Kidney (tissue), 13 donors: ENCODE measurements at regions not wholly inside any gene's neighbourhood (a gene's known extent, or its start where the extent isn't known, plus 50 kb on each side); places are given as distances from the start of the nearest gene placed in this dataset.

Experiments used
- DNase-seq, 5 donors: peaks; one replicate each; pipeline ENCODE4 v3.0.0-alpha.2; 2013 to 2020
- FAIRE-seq: peaks from 2 replicates; lab custom pipeline; 2012; peaks lifted over from hg19 to GRCh38; lab: Jason Lieb, UNC
- H3K27ac ChIP-seq, 2 donors: one replicate each; pipeline ENCODE4 v1.7.0; 2013; ENCODE audit warnings: low read depth in 2 of 2, low read length in 2 of 2, inconsistent platforms in 1 of 2
- H3K27me3 ChIP-seq: one replicate; pipeline ENCODE4 v1.7.1; 2013; ENCODE audit warnings: low read length, inconsistent platforms; ENCODE audit not compliant: control insufficient read depth, insufficient read depth
- H3K36me3 ChIP-seq, 3 donors: one replicate each; pipeline versions ENCODE4 v1.7.0 to v1.7.1; 2013; ENCODE audit warnings: low read length in 3 of 3, control low read depth in 1 of 3, inconsistent platforms in 1 of 3; ENCODE audit not compliant: insufficient read depth in 3 of 3, control insufficient read depth in 2 of 3
- H3K4me1 ChIP-seq, 3 donors: one replicate each; pipeline versions ENCODE4 v1.7.0 to v1.7.1; 2013; ENCODE audit warnings: low read length in 3 of 3, inconsistent platforms in 1 of 3, low read depth in 1 of 3; ENCODE audit not compliant: control insufficient read depth in 2 of 3, insufficient read depth in 2 of 3
- H3K4me3 ChIP-seq, 3 donors: one replicate each; pipeline versions ENCODE4 v1.7.0 to v1.8.1; 2013; ENCODE audit warnings: low read length in 3 of 3, control low read depth in 1 of 3, inconsistent platforms in 1 of 3
- H3K9ac ChIP-seq, 3 donors: one replicate each; pipeline versions ENCODE4 v1.7.0 to v1.7.1; 2013; ENCODE audit warnings: low read length in 3 of 3, control low read depth in 1 of 3, inconsistent platforms in 1 of 3
- H3K9me3 ChIP-seq, 3 donors: one replicate each; pipeline versions ENCODE4 v1.7.0 to v1.7.1; 2013; ENCODE audit warnings: low read length in 3 of 3, control low read depth in 1 of 3, inconsistent platforms in 1 of 3; ENCODE audit not compliant: control insufficient read depth in 2 of 3, insufficient read depth in 1 of 3
- CTCF ChIP-seq: IDR thresholded peaks from 3 replicates; pipeline ENCODE4 v1.5.1; 2012; ENCODE audit warnings: mild to moderate bottlenecking, moderate library complexity, borderline replicate concordance; ENCODE audit not compliant: insufficient read depth; ENCODE audit errors: extremely low read depth
- intact Hi-C: fragments of 100-400 bp; cut with DNase I; formaldehyde crosslinking; loops from one replicate; pipeline ENCODE4 v1.11.1; 2022
- donor health status: control.
- donor health status: control.
- donor health status: control.
- donor health status: control.
- donor health status: control.
- donor health status: DM: yes; HTN: yes; CAD: no.
- donor health status: Normal renal cell carcinoma (clear cell type).

GRCh38 chr20:4457566-4458543 is 208.8 kb upstream of the ADRA1D start:
- peak in 1 of 5 donors; percentile 73 for DNase-seq
- H3K9me3 ChIP-seq: no peaks in the 10 kb centered on the region

GRCh38 chr20:4455996-4456395 is 206.9 kb upstream of the ADRA1D start:
- H3K27me3 ChIP-seq: no peaks in the 10 kb centered on the region
- TF ChIP-seq CTCF: no peak
- DNase-seq (no peak), FAIRE-seq (no peak)
- intact Hi-C loops: no loop called here
- no peaks in the 10 kb centered on the region for H3K36me3 ChIP-seq
- no peaks in the 10 kb centered on the region for H3K9me3 ChIP-seq
- no peak overlapping the region for H3K4me3 ChIP-seq
- H3K9ac ChIP-seq: no peak overlapping the region
- H3K27ac ChIP-seq: no peak overlapping the region
- H3K4me1 ChIP-seq: peaks cover 0 to 2% (median 0%) of the 10 kb centered on the region in 3 donors

More at GRCh38 chr20:4457566-4458543, 208.8 kb upstream of the ADRA1D start:
- H3K27ac ChIP-seq: no peak overlapping the region
- H3K9ac ChIP-seq: no peak overlapping the region
- no peaks in the 10 kb centered on the region for H3K27me3 ChIP-seq
- H3K4me3 ChIP-seq: no peak overlapping the region
- H3K36me3 ChIP-seq: no peaks in the 10 kb centered on the region
- intact Hi-C loops: no loop called here
- FAIRE-seq: no peak
- TF ChIP-seq CTCF: no peak
- H3K4me1 ChIP-seq: peaks cover 0 to 2% (median 0%) of the 10 kb centered on the region in 3 donors

GRCh38 chr20:4455301-4455701 is 206.2 kb upstream of the ADRA1D start:
- no peak overlapping the region for H3K27ac ChIP-seq
- H3K36me3 ChIP-seq: no peaks in the 10 kb centered on the region
- no peaks in the 10 kb centered on the region for H3K27me3 ChIP-seq
- no peak overlapping the region for H3K4me3 ChIP-seq
- FAIRE-seq: no peak
- DNase-seq: no peak
- no peak for TF ChIP-seq CTCF
- H3K9me3 ChIP-seq: no peaks in the 10 kb centered on the region
- H3K9ac ChIP-seq: no peak overlapping the region
- H3K4me1 ChIP-seq: peaks cover 0 to 2% (median 0%) of the 10 kb centered on the region in 3 donors
- intact Hi-C loops: no loop called here
